ENCODE measurements at regions not wholly inside any gene's neighbourhood (a gene's known extent, or its start where the extent isn't known, plus 50 kb on each side); places are given as distances from the start of the nearest gene placed in this dataset.

- DNase-seq (ENCODE audit: low read depth), result no peak
Measured at GRCh38 chr3:31142543-31142942, 248.1 kb upstream of the GADL1 start.

- no peak for DNase-seq (ENCODE audit: low read depth)
Measured at GRCh38 chr3:31145062-31145461, 250.6 kb upstream of the GADL1 start.

- no peak for DNase-seq (ENCODE audit: low read depth)
Measured at GRCh38 chr3:31147550-31147949, 253.1 kb upstream of the GADL1 start.

- no peak for DNase-seq (ENCODE audit: low read depth)
Measured at GRCh38 chr3:31157047-31157694, 262.7 kb upstream of the GADL1 start.

- no peak for DNase-seq (ENCODE audit: low read depth)
Measured at GRCh38 chr3:31157893-31158620, 263.6 kb upstream of the GADL1 start.

GRCh38 chr3:31159331-31160039 lies 265.0 kb upstream of the GADL1 start:
- DNase-seq (ENCODE audit: low read depth), result no peak

- no peak for DNase-seq (ENCODE audit: low read depth)
Measured at GRCh38 chr3:31161889-31162288, 267.4 kb upstream of the GADL1 start.

GRCh38 chr3:31164381-31164780 lies 269.9 kb upstream of the GADL1 start:
- DNase-seq (ENCODE audit: low read depth), result no peak

GRCh38 chr3:31165399-31165860 lies 271.0 kb upstream of the GADL1 start:
- no peak for DNase-seq (ENCODE audit: low read depth)

GRCh38 chr3:31166249-31166885 lies 271.9 kb upstream of the GADL1 start:
- no peak for DNase-seq (ENCODE audit: low read depth)

GRCh38 chr3:31167666-31168065 lies 273.2 kb upstream of the GADL1 start:
- no peak for DNase-seq (ENCODE audit: low read depth)

GRCh38 chr3:31170932-31171670 lies 276.6 kb upstream of the GADL1 start:
- no peak for DNase-seq (ENCODE audit: low read depth)

GRCh38 chr3:31172336-31172735 lies 277.9 kb upstream of the GADL1 start:
- no peak for DNase-seq (ENCODE audit: low read depth)

- no peak for DNase-seq (ENCODE audit: low read depth)
Measured at GRCh38 chr3:31173118-31173718, 278.8 kb upstream of the GADL1 start.

GRCh38 chr3:31174079-31174478 lies 279.6 kb upstream of the GADL1 start:
- DNase-seq (ENCODE audit: low read depth), result no peak

- no peak for DNase-seq (ENCODE audit: low read depth)
Measured at GRCh38 chr3:31176045-31176444, 281.6 kb upstream of the GADL1 start.

GRCh38 chr3:31178467-31178866 lies 284.0 kb upstream of the GADL1 start:
- no peak for DNase-seq (ENCODE audit: low read depth)

GRCh38 chr3:31179768-31180167 lies 285.3 kb upstream of the GADL1 start:
- DNase-seq (ENCODE audit: low read depth), result no peak

- DNase-seq (ENCODE audit: low read depth), result no peak
Measured at GRCh38 chr3:31180274-31180673, 285.8 kb upstream of the GADL1 start.

GRCh38 chr3:31181661-31182060 lies 287.2 kb upstream of the GADL1 start:
- DNase-seq (ENCODE audit: low read depth), result no peak

- no peak for DNase-seq (ENCODE audit: low read depth)
Measured at GRCh38 chr3:31182661-31183060, 288.2 kb upstream of the GADL1 start.

All from stimulated activated CD8-positive, alpha-beta memory T cell treated with anti-CD3 and anti-CD28 coated beads, Interleukin-7, amount 100 ng/mL, for 24 hours (primary cell).